Right cardiac atrium (tissue), 5 donors: ENCODE measurements at regions not wholly inside any gene's neighbourhood (a gene's known extent, or its start where the extent isn't known, plus 50 kb on each side); places are given as distances from the start of the nearest gene placed in this dataset.

ENCODE experiments used
- ATAC-seq, 2 donors: fragments of 200-7000 bp; cut with Tn5 transposase; one replicate each; pipeline versions ENCODE4 v1.8.0 to v1.9.1; 2020; ENCODE audit warnings: moderate library complexity in 2 of 2, mild to moderate bottlenecking in 1 of 2
- DNase-seq, 3 donors: peaks; one replicate each; pipeline ENCODE4 v3.0.0-alpha.2; 2020
- H3K27ac ChIP-seq: one replicate; pipeline ENCODE4 v1.5.1; 2013; ENCODE audit warnings: mild to moderate bottlenecking, low read length, control low read depth, moderate library complexity
- H3K27me3 ChIP-seq: one replicate; pipeline ENCODE4 v1.6.1; 2013; ENCODE audit not compliant: control insufficient read depth, insufficient read depth
- H3K4me1 ChIP-seq: one replicate; pipeline ENCODE4 v1.6.1; 2013; ENCODE audit warnings: low read length; ENCODE audit not compliant: control insufficient read depth, insufficient read depth
- H3K4me3 ChIP-seq: one replicate; pipeline ENCODE4 v1.5.1; 2013; ENCODE audit warnings: low read length, control low read depth
- H3K9me3 ChIP-seq: one replicate; pipeline ENCODE4 v1.6.1; 2013; ENCODE audit warnings: low read length; ENCODE audit not compliant: control insufficient read depth
- WGBS: extraction: QIAGEN DNeasy Blood & Tissue Kit; methylation state at CpG from one replicate; pipeline ENCODE4 v1.1.7; 2013; 5-methylcytosine and 5-hydroxymethylcytosine counted together
- intact Hi-C, 4 donors: fragments of 100-400 bp; cut with DNase I; formaldehyde crosslinking; loops; one replicate each; pipeline versions ENCODE4 v1.11.0 to v1.14.0; 2022 to 2023
- donor health status: healthy with polysubstance abuse.
- donor health status: DM: no; HTN: yes; CAD: no.
- donor health status: DM: no; HTN: no; CAD: no.
- donor health status: DM: no; HTN: yes; CAD: no; lungs with severe emphysema.
- donor health status: DM: yes; HTN: yes; CAD: no.

DNA sequence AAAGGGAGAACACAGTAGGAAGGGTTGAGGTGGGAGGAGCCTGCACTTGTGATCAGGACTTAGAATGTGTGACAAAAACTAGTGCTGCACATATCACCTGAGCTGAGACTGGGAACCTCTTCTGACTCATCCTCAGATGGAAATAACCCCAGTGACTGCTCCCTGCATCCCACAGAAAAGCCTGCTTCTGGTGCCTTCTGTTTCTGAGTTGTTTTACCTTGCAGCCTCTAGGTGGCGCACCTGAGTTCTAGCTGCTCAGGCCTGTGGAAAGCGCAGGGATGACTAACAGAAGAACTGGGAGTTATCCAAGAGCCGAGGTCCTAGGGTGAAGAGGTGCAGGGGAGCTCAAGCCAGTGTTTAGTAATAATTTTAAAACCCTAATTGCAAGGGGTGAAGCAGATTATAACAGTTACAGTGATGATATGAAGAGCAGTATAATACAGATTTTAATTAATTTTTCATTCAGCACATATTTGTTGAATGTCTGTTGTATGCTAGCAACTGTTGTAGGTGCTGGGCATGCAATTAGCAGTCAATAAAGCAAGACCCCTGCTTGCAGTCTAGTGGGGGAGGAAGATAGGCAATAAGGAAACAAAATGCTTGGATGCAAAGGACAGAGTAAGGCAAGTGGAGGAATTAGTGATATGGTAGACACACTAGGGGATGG, 302.5 kb downstream of the DHX35 start:
- ATAC-seq (peak; percentile 57 to 64), DNase-seq (peak; percentile 67 to 76 (median 70))
- intact Hi-C loops, result loop anchor here (5.0 to 10.0 kb wide), 4 partner anchors 163 to 1700 kb away; no protein-coding TSS in a partner anchor
- no peaks in the 10 kb centered on the region for H3K4me1 ChIP-seq
- H3K9me3 ChIP-seq, result no peaks in the 10 kb centered on the region
- no peak overlapping the region for H3K27ac ChIP-seq
- no peak overlapping the region for H3K4me3 ChIP-seq
- WGBS, result 5% methylated on average over 3 of the region's 3 CpGs
- H3K27me3 ChIP-seq, result no peaks in the 10 kb centered on the region

DNA sequence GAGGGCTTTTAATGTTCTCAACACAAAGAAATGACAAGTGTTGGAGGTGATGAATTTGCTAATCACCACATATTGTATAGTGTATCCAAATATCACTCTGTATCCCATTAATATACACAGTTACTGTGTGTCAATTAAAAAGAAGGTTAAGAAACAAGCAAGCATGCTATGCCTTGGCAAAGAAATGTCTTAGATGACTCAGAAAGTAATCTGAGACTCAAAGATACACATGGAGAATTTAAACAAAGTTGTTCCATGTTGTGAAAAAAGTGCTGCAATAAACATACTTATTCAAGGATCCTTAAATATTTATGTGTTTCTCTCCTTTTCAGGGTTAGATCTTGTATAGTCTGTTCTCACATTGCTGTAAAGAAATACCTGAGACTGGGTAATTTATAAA, 300.9 kb downstream of the DHX35 start:
- Histone ChIP-seq H3K4me1 (no peaks in the 10 kb centered on the region), H3K27ac (no peak overlapping the region), H3K9me3 (no peaks in the 10 kb centered on the region), H3K27me3 (no peaks in the 10 kb centered on the region), H3K4me3 (no peak overlapping the region)
- no peak for ATAC-seq
- intact Hi-C loops, result loop anchor here in 2 of 4 donors (10.0 kb wide), 2 partner anchors 612 to 1702 kb away; no protein-coding TSS in a partner anchor
- no peak for DNase-seq

- Histone ChIP-seq H3K27me3 (no peaks in the 10 kb centered on the region), H3K27ac (no peak overlapping the region), H3K4me1 (no peaks in the 10 kb centered on the region), H3K4me3 (no peak overlapping the region), H3K9me3 (no peaks in the 10 kb centered on the region)
- ATAC-seq (no peak), DNase-seq (no peak)
- intact Hi-C loops, result loop anchor here in 2 of 4 donors (10.0 kb wide), 2 partner anchors 615 to 1705 kb away; no protein-coding TSS in a partner anchor
- WGBS, result 78% methylated on average over 2 of the region's 2 CpGs
Observed at GRCh38 chr20:39259808-39260207, 297.7 kb downstream of the DHX35 start.

DNA sequence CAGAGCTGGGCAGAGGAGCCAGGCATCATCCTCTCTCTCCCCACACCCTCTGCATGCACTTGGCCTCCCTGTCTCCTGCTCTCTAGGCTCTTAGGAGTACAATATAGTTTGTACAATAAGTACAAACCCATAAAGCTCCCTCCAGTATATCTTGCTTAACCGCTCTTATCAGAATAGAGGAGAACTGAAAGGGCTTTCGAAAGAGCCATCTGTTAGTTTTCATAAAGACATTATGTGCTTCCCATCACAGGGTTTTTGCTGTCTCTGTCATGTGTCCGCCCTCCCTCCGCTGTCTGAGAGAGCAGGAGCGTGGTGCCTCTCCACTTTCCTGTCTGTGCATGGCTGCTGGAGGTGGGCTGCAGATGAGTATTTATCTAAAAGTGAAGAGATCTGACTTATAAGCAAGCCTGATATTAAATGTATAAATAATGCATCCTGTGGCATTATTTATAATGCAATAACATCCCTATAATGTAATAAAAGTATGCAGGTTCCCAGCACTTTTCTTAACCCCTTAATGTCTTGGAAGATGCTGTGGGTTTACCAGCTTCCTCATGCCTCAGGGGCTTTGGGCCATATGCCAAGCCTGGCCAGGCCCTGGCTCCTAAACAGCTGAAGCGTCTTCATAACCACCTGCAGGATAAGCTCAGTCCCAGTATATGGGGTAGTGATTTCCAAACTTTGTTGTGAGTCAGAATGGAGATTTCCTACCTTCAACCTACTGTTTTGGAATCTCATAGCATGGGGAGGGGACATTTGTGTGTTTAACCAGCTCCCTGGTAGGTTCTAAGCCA, 297.1 kb downstream of the DHX35 start:
- no peak overlapping the region for H3K27ac ChIP-seq
- no peak for DNase-seq
- WGBS, result 43% methylated on average over 6 of the region's 6 CpGs
- H3K4me1 ChIP-seq, result no peaks in the 10 kb centered on the region
- H3K27me3 ChIP-seq, result no peaks in the 10 kb centered on the region
- ATAC-seq, result peak in 1 of 2 donors; percentile 64
- intact Hi-C loops, result no loop called here
- H3K4me3 ChIP-seq, result no peak overlapping the region
- no peaks in the 10 kb centered on the region for H3K9me3 ChIP-seq

DNA sequence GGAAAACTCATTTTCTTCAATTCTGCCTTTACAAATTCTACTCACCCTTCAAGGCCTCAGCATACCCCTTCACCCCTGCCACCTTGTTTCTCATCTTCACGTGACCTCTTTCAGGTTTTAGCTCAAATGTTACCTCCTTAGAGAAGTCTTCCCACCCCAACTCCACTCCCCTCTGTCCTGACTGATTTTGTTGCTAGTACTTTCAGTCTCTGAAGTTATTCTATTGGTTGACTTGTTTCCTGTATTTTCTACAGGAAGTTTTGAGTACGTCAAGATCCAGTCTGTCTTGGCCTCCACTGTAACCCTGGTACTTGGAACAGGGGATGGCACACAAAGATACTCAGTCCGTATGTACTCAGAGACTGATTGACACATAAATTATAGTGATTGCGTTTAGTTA, 296.1 kb downstream of the DHX35 start:
- DNase-seq, result no peak
- no peak for ATAC-seq
- no peak overlapping the region for H3K27ac ChIP-seq
- intact Hi-C loops, result no loop called here
- no peaks in the 10 kb centered on the region for H3K9me3 ChIP-seq
- WGBS, result 76% methylated on average over 4 of the region's 4 CpGs
- no peaks in the 10 kb centered on the region for H3K4me1 ChIP-seq
- H3K27me3 ChIP-seq, result no peaks in the 10 kb centered on the region
- H3K4me3 ChIP-seq, result no peak overlapping the region

DNA sequence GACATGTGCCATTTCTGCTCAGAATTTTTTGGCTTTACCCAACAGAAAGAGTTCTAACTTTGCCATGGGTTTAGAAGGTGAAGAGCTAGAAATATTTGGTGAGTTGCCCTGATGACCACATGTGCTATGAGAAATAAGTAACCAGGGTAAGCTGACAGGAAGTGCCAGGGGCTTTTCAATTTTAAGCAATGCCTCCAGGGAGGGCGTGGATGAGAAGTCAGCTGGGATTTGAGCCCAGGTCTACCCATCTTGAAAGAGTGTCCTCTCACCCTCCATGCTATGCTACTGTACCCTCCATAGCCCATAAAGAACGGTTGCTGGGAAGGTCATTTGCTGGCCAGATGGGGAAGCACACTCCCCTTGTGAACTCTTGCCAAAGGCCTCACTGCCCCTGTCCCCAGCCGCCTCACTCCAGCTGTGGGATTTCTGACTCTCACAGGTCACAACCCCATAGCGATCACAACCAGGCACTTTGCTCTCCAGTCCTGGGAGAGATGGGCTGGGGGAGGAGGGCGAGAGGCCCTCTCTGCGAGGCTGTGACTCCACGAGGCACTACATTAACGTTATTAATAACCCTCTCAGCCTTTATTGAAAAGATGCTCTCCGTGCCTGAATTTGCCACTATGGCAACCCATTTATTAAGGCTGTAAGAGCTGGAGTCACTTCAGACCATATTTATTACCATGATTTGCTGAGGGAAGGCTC, 291.1 kb downstream of the DHX35 start:
- H3K4me1 ChIP-seq, result no peaks in the 10 kb centered on the region
- intact Hi-C loops, result no loop called here
- H3K4me3 ChIP-seq, result no peak overlapping the region
- DNase-seq, result no peak
- H3K9me3 ChIP-seq, result no peaks in the 10 kb centered on the region
- no peak for ATAC-seq
- H3K27ac ChIP-seq, result no peak overlapping the region
- H3K27me3 ChIP-seq, result no peaks in the 10 kb centered on the region
- 66% methylated on average over 9 of the region's 9 CpGs for WGBS

DNA sequence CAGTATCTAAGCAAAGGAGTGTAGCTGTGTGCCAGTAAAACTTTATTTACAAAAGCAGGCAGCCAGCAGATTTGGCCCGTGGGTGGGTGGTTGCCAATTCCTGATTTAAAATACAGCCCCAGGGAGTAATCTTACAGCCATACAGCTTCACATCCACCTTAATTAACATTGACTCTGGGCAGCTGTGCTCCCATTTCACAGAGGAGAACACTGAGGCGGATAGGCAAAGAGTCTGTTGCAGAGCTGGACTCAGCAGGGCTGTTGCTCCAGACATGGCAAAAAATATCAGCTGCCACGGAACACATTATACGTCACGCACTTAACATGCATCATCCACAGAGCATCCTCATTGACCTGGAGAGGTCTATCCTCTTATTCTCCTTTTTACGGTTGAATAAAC, 289.9 kb downstream of the DHX35 start:
- Histone ChIP-seq H3K4me1 (no peaks in the 10 kb centered on the region), H3K27me3 (no peaks in the 10 kb centered on the region), H3K9me3 (no peaks in the 10 kb centered on the region), H3K4me3 (no peak overlapping the region), H3K27ac (no peak overlapping the region)
- 85% methylated on average over 6 of the region's 6 CpGs for WGBS
- DNase-seq (no peak), ATAC-seq (no peak)
- intact Hi-C loops, result no loop called here

- no peaks in the 10 kb centered on the region for H3K27me3 ChIP-seq
- no peak overlapping the region for H3K4me3 ChIP-seq
- intact Hi-C loops, result no loop called here
Observed at GRCh38 chr20:39249798-39250197, 287.7 kb downstream of the DHX35 start.

DNA sequence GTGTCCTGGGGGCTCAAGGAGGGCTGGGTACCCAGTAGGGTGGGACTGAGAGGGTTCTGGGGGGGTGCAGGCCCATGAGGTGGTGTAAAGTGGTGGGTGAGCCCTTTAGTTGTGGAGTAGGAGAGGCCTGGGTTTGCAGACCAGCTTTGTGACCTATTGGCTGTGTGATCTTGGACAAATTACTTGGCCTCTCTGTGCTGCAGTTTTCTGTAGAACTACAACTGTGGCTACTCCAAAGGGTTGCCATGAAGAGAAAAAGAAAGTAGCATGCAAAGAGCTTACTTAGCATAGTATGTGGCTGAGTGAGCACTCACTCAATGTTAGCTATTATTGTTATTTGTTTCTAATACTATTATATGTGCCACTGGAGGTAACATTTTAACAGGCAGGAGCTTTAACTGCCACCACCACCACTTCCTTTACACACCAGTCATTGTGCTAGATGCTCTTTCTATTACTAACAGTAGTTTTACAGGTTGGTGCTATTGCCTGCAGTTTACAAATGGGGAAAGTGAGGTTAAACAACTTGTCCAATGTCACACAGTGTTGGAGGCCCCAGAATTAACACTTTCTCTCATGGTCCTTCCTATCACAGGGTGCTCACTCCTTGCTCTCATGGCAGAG, 286.8 kb downstream of the DHX35 start:
- ATAC-seq, result no peak
- intact Hi-C loops, result no loop called here
- no peak overlapping the region for H3K4me3 ChIP-seq
- H3K4me1 ChIP-seq, result no peaks in the 10 kb centered on the region
- DNase-seq, result no peak
- H3K27ac ChIP-seq, result no peak overlapping the region
- no peaks in the 10 kb centered on the region for H3K27me3 ChIP-seq
- H3K9me3 ChIP-seq, result no peaks in the 10 kb centered on the region

More at GRCh38 chr20:39249798-39250197, 287.7 kb downstream of the DHX35 start:
- no peak for DNase-seq
- Histone ChIP-seq H3K9me3 (no peaks in the 10 kb centered on the region), H3K27ac (no peak overlapping the region), H3K4me1 (no peaks in the 10 kb centered on the region)
- no peak for ATAC-seq
- WGBS, result 75% methylated on average over 4 of the region's 4 CpGs

DNA sequence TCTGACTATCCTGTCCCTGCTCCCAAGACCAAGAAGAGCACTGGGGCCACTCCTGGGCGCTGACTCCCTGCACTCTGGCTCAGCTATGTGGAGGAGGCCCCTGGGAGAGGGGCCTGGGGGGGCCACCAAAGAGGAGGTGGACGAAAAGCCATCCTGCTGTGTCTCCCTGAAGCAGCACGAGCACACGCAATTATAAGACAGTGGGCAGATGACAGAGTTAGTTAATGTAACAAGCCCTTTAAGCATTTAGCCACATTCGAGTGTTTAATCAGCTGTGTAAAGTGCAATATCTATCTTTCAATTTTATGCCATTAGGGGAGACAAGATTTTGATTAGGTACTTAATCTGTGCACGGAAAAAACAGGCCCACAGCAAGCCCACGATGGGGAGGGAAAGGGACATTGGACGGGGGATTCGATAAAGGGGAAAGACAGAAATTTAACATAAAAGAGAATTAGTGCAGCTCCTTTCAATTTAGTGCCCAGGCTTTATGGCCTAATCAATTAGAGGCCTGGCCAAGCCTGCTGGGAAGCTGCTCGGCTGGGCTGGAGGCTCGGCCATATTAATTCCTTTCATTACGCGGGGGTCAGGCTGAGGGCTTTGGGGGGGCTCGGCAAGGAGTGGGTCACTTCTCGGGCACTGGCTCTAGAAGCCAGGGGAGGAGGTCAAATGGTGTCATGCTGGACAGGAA, 286.2 kb downstream of the DHX35 start:
- intact Hi-C loops, result no loop called here
- no peaks in the 10 kb centered on the region for H3K27me3 ChIP-seq
- DNase-seq, result no peak
- WGBS, result 77% methylated on average over 15 of the region's 15 CpGs
- no peak for ATAC-seq
- no peaks in the 10 kb centered on the region for H3K9me3 ChIP-seq
- no peak overlapping the region for H3K4me3 ChIP-seq
- H3K27ac ChIP-seq, result no peak overlapping the region
- no peaks in the 10 kb centered on the region for H3K4me1 ChIP-seq
